ENCODE measurements at regions not wholly inside any gene's neighbourhood (a gene's known extent, or its start where the extent isn't known, plus 50 kb on each side); places are given as distances from the start of the nearest gene placed in this dataset.

GRCh38 chr5:28463728-28464127 is 1425.3 kb upstream of the CDH9 start:
- no peaks in the 10 kb centered on the region for H3K9me3 ChIP-seq (ENCODE audit: control insufficient read depth in 1 of 2, low read length in 2 of 2)
- DNase-seq = no peak
- no peaks in the 10 kb centered on the region for H3K27me3 Mint-ChIP-seq
- H3K27me3 ChIP-seq (ENCODE audit: insufficient read depth, low read length) = no peaks in the 10 kb centered on the region
- H3K4me3 Mint-ChIP-seq = no peak overlapping the region
- intact Hi-C loops (cut with micrococcal nuclease) = no loop called here
- no peak overlapping the region for H3K27ac ChIP-seq (ENCODE audit: low read depth, low read length)
- no peak overlapping the region for H3K27ac Mint-ChIP-seq
- H3K4me3 ChIP-seq (ENCODE audit: low read length in 2 of 2) = no peak overlapping the region
- ChIA-PET CTCF (ENCODE audit: partially characterized antibody) (no interaction called here), POLR2A (ENCODE audit: partially characterized antibody) (no interaction called here)
- no peaks in the 10 kb centered on the region for H3K36me3 ChIP-seq (ENCODE audit: insufficient read depth, low read length)
- H3K36me3 Mint-ChIP-seq = no peaks in the 10 kb centered on the region
- no peaks in the 10 kb centered on the region for H3K4me1 ChIP-seq (ENCODE audit: insufficient read depth, low read length)
- H3K9me3 Mint-ChIP-seq = peaks cover 0 to 11% (median 3%) of the 10 kb centered on the region in 8 donors
- no peaks in the 10 kb centered on the region for H3K4me1 Mint-ChIP-seq

- peaks cover 0 to 4% of the 10 kb centered on the region in 2 donors for H3K9me3 ChIP-seq (ENCODE audit: control insufficient read depth in 1 of 2, low read length in 2 of 2)
- CTCF ChIA-PET (ENCODE audit: partially characterized antibody) = no interaction called here
- POLR2A ChIA-PET (ENCODE audit: partially characterized antibody) = no interaction called here
- intact Hi-C loops (cut with micrococcal nuclease) = no loop called here
- H3K4me3 Mint-ChIP-seq = no peak overlapping the region
- peaks cover 3 to 23% (median 5%) of the 10 kb centered on the region in 8 donors for H3K9me3 Mint-ChIP-seq
- no peak for DNase-seq
- H3K27me3 Mint-ChIP-seq = no peaks in the 10 kb centered on the region
- H3K27ac ChIP-seq (ENCODE audit: low read depth, low read length) = no peak overlapping the region
- no peak overlapping the region for H3K27ac Mint-ChIP-seq
- H3K4me1 ChIP-seq (ENCODE audit: insufficient read depth, low read length) = no peaks in the 10 kb centered on the region
- no peaks in the 10 kb centered on the region for H3K36me3 ChIP-seq (ENCODE audit: insufficient read depth, low read length)
- H3K27me3 ChIP-seq (ENCODE audit: insufficient read depth, low read length) = no peaks in the 10 kb centered on the region
- no peaks in the 10 kb centered on the region for H3K36me3 Mint-ChIP-seq
- H3K4me3 ChIP-seq (ENCODE audit: low read length in 2 of 2) = no peak overlapping the region
- H3K4me1 Mint-ChIP-seq = no peaks in the 10 kb centered on the region
Measured at GRCh38 chr5:28451483-28451882, 1413.1 kb upstream of the CDH9 start.

GRCh38 chr5:28450997-28451396 is 1412.6 kb upstream of the CDH9 start:
- CTCF ChIA-PET (ENCODE audit: partially characterized antibody) = no interaction called here
- Mint-ChIP-seq H3K4me1 (no peaks in the 10 kb centered on the region), H3K27me3 (no peaks in the 10 kb centered on the region), H3K27ac (no peak overlapping the region), H3K36me3 (no peaks in the 10 kb centered on the region), H3K4me3 (no peak overlapping the region), H3K9me3 (peaks cover 3 to 23% (median 5%) of the 10 kb centered on the region in 8 donors)
- Histone ChIP-seq H3K36me3 (ENCODE audit: insufficient read depth, low read length) (no peaks in the 10 kb centered on the region), H3K9me3 (ENCODE audit: control insufficient read depth in 1 of 2, low read length in 2 of 2) (peaks cover 0 to 4% of the 10 kb centered on the region in 2 donors), H3K27ac (ENCODE audit: low read depth, low read length) (no peak overlapping the region), H3K4me3 (ENCODE audit: low read length in 2 of 2) (no peak overlapping the region), H3K4me1 (ENCODE audit: insufficient read depth, low read length) (no peaks in the 10 kb centered on the region), H3K27me3 (ENCODE audit: insufficient read depth, low read length) (no peaks in the 10 kb centered on the region)
- intact Hi-C loops (cut with micrococcal nuclease) = no loop called here
- POLR2A ChIA-PET (ENCODE audit: partially characterized antibody) = no interaction called here
- DNase-seq = no peak

GRCh38 chr5:28448791-28449190 is 1410.4 kb upstream of the CDH9 start:
- Histone ChIP-seq H3K27me3 (ENCODE audit: insufficient read depth, low read length) (no peaks in the 10 kb centered on the region), H3K36me3 (ENCODE audit: insufficient read depth, low read length) (no peaks in the 10 kb centered on the region), H3K4me3 (ENCODE audit: low read length in 2 of 2) (no peak overlapping the region), H3K4me1 (ENCODE audit: insufficient read depth, low read length) (no peaks in the 10 kb centered on the region), H3K9me3 (ENCODE audit: control insufficient read depth in 1 of 2, low read length in 2 of 2) (no peaks in the 10 kb centered on the region), H3K27ac (ENCODE audit: low read depth, low read length) (no peak overlapping the region)
- ChIA-PET POLR2A (ENCODE audit: partially characterized antibody) (no interaction called here), CTCF (ENCODE audit: partially characterized antibody) (no interaction called here)
- H3K27ac Mint-ChIP-seq = no peak overlapping the region
- no peak overlapping the region for H3K4me3 Mint-ChIP-seq
- intact Hi-C loops (cut with micrococcal nuclease) = no loop called here
- H3K9me3 Mint-ChIP-seq = peaks cover 3 to 26% (median 11%) of the 10 kb centered on the region in 8 donors
- no peaks in the 10 kb centered on the region for H3K36me3 Mint-ChIP-seq
- no peak for DNase-seq
- no peaks in the 10 kb centered on the region for H3K27me3 Mint-ChIP-seq
- H3K4me1 Mint-ChIP-seq = no peaks in the 10 kb centered on the region

- Mint-ChIP-seq H3K9me3 (peaks cover 3 to 23% (median 10%) of the 10 kb centered on the region in 8 donors), H3K27me3 (no peaks in the 10 kb centered on the region), H3K4me3 (no peak overlapping the region), H3K36me3 (no peaks in the 10 kb centered on the region), H3K4me1 (no peaks in the 10 kb centered on the region), H3K27ac (no peak overlapping the region)
- CTCF ChIA-PET (ENCODE audit: partially characterized antibody) = no interaction called here
- Histone ChIP-seq H3K27ac (ENCODE audit: low read depth, low read length) (no peak overlapping the region), H3K9me3 (ENCODE audit: control insufficient read depth in 1 of 2, low read length in 2 of 2) (no peaks in the 10 kb centered on the region), H3K27me3 (ENCODE audit: insufficient read depth, low read length) (no peaks in the 10 kb centered on the region), H3K4me3 (ENCODE audit: low read length in 2 of 2) (no peak overlapping the region), H3K36me3 (ENCODE audit: insufficient read depth, low read length) (no peaks in the 10 kb centered on the region), H3K4me1 (ENCODE audit: insufficient read depth, low read length) (no peaks in the 10 kb centered on the region)
- no peak for DNase-seq
- intact Hi-C loops (cut with micrococcal nuclease) = no loop called here
- POLR2A ChIA-PET (ENCODE audit: partially characterized antibody) = no interaction called here
Measured at GRCh38 chr5:28430565-28431178, 1392.3 kb upstream of the CDH9 start.

GRCh38 chr5:28421141-28421540 is 1382.8 kb upstream of the CDH9 start:
- Histone ChIP-seq H3K27ac (ENCODE audit: low read depth, low read length) (no peak overlapping the region), H3K9me3 (ENCODE audit: control insufficient read depth in 1 of 2, low read length in 2 of 2) (no peaks in the 10 kb centered on the region), H3K4me1 (ENCODE audit: insufficient read depth, low read length) (no peaks in the 10 kb centered on the region), H3K4me3 (ENCODE audit: low read length in 2 of 2) (no peak overlapping the region), H3K27me3 (ENCODE audit: insufficient read depth, low read length) (no peaks in the 10 kb centered on the region), H3K36me3 (ENCODE audit: insufficient read depth, low read length) (no peaks in the 10 kb centered on the region)
- peaks cover 0 to 31% (median 14%) of the 10 kb centered on the region in 8 donors for H3K9me3 Mint-ChIP-seq
- POLR2A ChIA-PET (ENCODE audit: partially characterized antibody) = no interaction called here
- no peak for DNase-seq
- no peaks in the 10 kb centered on the region for H3K27me3 Mint-ChIP-seq
- H3K4me3 Mint-ChIP-seq = no peak overlapping the region
- no peaks in the 10 kb centered on the region for H3K36me3 Mint-ChIP-seq
- no peak overlapping the region for H3K27ac Mint-ChIP-seq
- intact Hi-C loops (cut with micrococcal nuclease) = no loop called here
- CTCF ChIA-PET (ENCODE audit: partially characterized antibody) = no interaction called here
- H3K4me1 Mint-ChIP-seq = no peaks in the 10 kb centered on the region

GRCh38 chr5:28415791-28416443 is 1377.5 kb upstream of the CDH9 start:
- POLR2A ChIA-PET (ENCODE audit: partially characterized antibody) = no interaction called here
- no peak overlapping the region for H3K4me3 Mint-ChIP-seq

More at GRCh38 chr5:28415791-28416443, 1377.5 kb upstream of the CDH9 start:
- Mint-ChIP-seq H3K4me1 (no peaks in the 10 kb centered on the region), H3K27me3 (no peaks in the 10 kb centered on the region), H3K27ac (no peak overlapping the region), H3K36me3 (no peaks in the 10 kb centered on the region), H3K9me3 (peaks cover 0 to 24% (median 14%) of the 10 kb centered on the region in 8 donors)
- Histone ChIP-seq H3K4me3 (ENCODE audit: low read length in 2 of 2) (no peak overlapping the region), H3K27me3 (ENCODE audit: insufficient read depth, low read length) (no peaks in the 10 kb centered on the region), H3K9me3 (ENCODE audit: control insufficient read depth in 1 of 2, low read length in 2 of 2) (no peaks in the 10 kb centered on the region), H3K36me3 (ENCODE audit: insufficient read depth, low read length) (no peaks in the 10 kb centered on the region), H3K27ac (ENCODE audit: low read depth, low read length) (no peak overlapping the region), H3K4me1 (ENCODE audit: insufficient read depth, low read length) (no peaks in the 10 kb centered on the region)
- intact Hi-C loops (cut with micrococcal nuclease) = no loop called here
- DNase-seq = peak in 1 of 5 donors; percentile 13
- CTCF ChIA-PET (ENCODE audit: partially characterized antibody) = no interaction called here

All from CD4-positive, alpha-beta memory T cell (primary cell).